ENCODE measurements at regions not wholly inside any gene's neighbourhood (a gene's known extent, or its start where the extent isn't known, plus 50 kb on each side); places are given as distances from the start of the nearest gene placed in this dataset.

GRCh38 chr3:145243875-145244274 lies 917.1 kb downstream of the PLOD2 start:
- TF ChIP-seq CTCF (IDR thresholded peaks at IDR 0.05): no peak
- TF ChIP-seq POLR2A (IDR thresholded peaks at IDR 0.05): no peak

All from lower leg skin (tissue), 3 donors.